BJ (cell line): ENCODE measurements at regions not wholly inside any gene's neighbourhood (a gene's known extent, or its start where the extent isn't known, plus 50 kb on each side); places are given as distances from the start of the nearest gene placed in this dataset.

Experiments
- CTCF ChIA-PET: fragments of 350-600 bp; formaldehyde crosslinking; extraction: SDS; loops from one replicate; lab custom pipeline; 2021; ENCODE audit warnings: antibody characterized with exemption, inconsistent platforms; lab: Yijun Ruan, JAX
- POLR2A ChIA-PET: fragments of 300-600 bp; sonication (Branson Sonifier 250); formaldehyde crosslinking; extraction: SDS; loops from one replicate; lab custom pipeline; 2021; ENCODE audit warnings: antibody characterized with exemption; lab: Charles Lee
- DNase-seq: peaks from one replicate; pipeline ENCODE4 v3.0.0-alpha.2; 2011; ENCODE audit warnings: low read depth
- H3K27me3 ChIP-seq: 2 replicates; pipeline ENCODE4 v1.6.0; 2011; ENCODE audit warnings: low read length; ENCODE audit not compliant: control insufficient read depth, insufficient read depth
- H3K36me3 ChIP-seq: 2 replicates; pipeline ENCODE4 v1.5.1; 2011; ENCODE audit warnings: low read length; ENCODE audit not compliant: control insufficient read depth, insufficient read depth
- H3K4me3 ChIP-seq: 2 replicates; pipeline ENCODE4 v1.5.1; 2011; ENCODE audit warnings: low read depth, mild to moderate bottlenecking, control low read depth, low read length
- CTCF ChIP-seq: IDR thresholded peaks from 2 replicates; pipeline ENCODE4 v1.5.1; 2011; ENCODE audit warnings: low read depth, mild to moderate bottlenecking, control low read depth, inconsistent platforms, low read length, moderate library complexity; ENCODE audit not compliant: insufficient read depth

GRCh38 chr7:155992538-155992937 is 180.3 kb upstream of the SHH start:
- ChIA-PET CTCF (no interaction called here), POLR2A (no interaction called here)
- no peaks in the 10 kb centered on the region for H3K27me3 ChIP-seq
- no peak for DNase-seq
- H3K36me3 ChIP-seq = no peaks in the 10 kb centered on the region
- TF ChIP-seq CTCF = no peak
- no peak overlapping the region for H3K4me3 ChIP-seq

GRCh38 chr7:155992107-155992506 is 179.8 kb upstream of the SHH start:
- Histone ChIP-seq H3K36me3 (no peaks in the 10 kb centered on the region), H3K4me3 (no peak overlapping the region), H3K27me3 (no peaks in the 10 kb centered on the region)
- ChIA-PET CTCF (no interaction called here), POLR2A (no interaction called here)
- DNase-seq = no peak
- TF ChIP-seq CTCF = no peak

GRCh38 chr7:155991470-155991869 is 179.2 kb upstream of the SHH start:
- ChIA-PET CTCF (no interaction called here), POLR2A (no interaction called here)
- TF ChIP-seq CTCF = no peak
- DNase-seq = no peak
- H3K36me3 ChIP-seq = no peaks in the 10 kb centered on the region
- H3K4me3 ChIP-seq = no peak overlapping the region
- no peaks in the 10 kb centered on the region for H3K27me3 ChIP-seq

GRCh38 chr7:155988416-155988815 is 176.2 kb upstream of the SHH start:
- CTCF ChIA-PET = no interaction called here
- no peaks in the 10 kb centered on the region for H3K27me3 ChIP-seq
- no peaks in the 10 kb centered on the region for H3K36me3 ChIP-seq
- H3K4me3 ChIP-seq = no peak overlapping the region
- POLR2A ChIA-PET = no interaction called here
- no peak for TF ChIP-seq CTCF
- DNase-seq = no peak

GRCh38 chr7:155987681-155988235 is 175.5 kb upstream of the SHH start:
- Histone ChIP-seq H3K36me3 (no peaks in the 10 kb centered on the region), H3K27me3 (no peaks in the 10 kb centered on the region), H3K4me3 (no peak overlapping the region)
- no peak for DNase-seq
- ChIA-PET POLR2A (no interaction called here), CTCF (no interaction called here)
- no peak for TF ChIP-seq CTCF
